Keratinocyte (primary cell): ENCODE measurements at regions not wholly inside any gene's neighbourhood (a gene's known extent, or its start where the extent isn't known, plus 50 kb on each side); places are given as distances from the start of the nearest gene placed in this dataset.

Source experiments
- CTCF ChIP-seq, 3 experiments: IDR thresholded peaks in 1 of 3; conservative IDR thresholded peaks in 1 of 3; optimal IDR thresholded peaks in 1 of 3; 2 replicates in 2 of 3; 3 replicates in 1 of 3; pipeline versions ENCODE3 to v1.5.1; 2011; ENCODE audit warnings: low read length in 3 of 3, mild to moderate bottlenecking in 3 of 3, moderate library complexity in 2 of 3, control low read depth in 1 of 3, inconsistent platforms in 1 of 3; ENCODE audit not compliant: insufficient read depth in 2 of 3; ENCODE audit errors: extremely low read depth in 1 of 3
- EZH2 ChIP-seq: IDR thresholded peaks from one replicate; pipeline ENCODE4 v1.6.1; 2012; ENCODE audit warnings: inconsistent platforms, mild to moderate bottlenecking, low read length, moderate library complexity

GRCh38 chr2:5617796-5618195, 74.4 kb upstream of the SOX11 start:
- TF ChIP-seq CTCF (optimal IDR thresholded peaks at IDR 0.05 in 1 of 3, IDR thresholded peaks at IDR 0.05 in 1 of 3, conservative IDR thresholded peaks at IDR 0.05 in 1 of 3; ENCODE audit: extremely low read depth in 1 of 3, insufficient read depth in 2 of 3, low read length in 3 of 3), result no peak
- no peak for TF ChIP-seq EZH2
